ENCODE measurements at regions not wholly inside any gene's neighbourhood (a gene's known extent, or its start where the extent isn't known, plus 50 kb on each side); places are given as distances from the start of the nearest gene placed in this dataset.

DNA sequence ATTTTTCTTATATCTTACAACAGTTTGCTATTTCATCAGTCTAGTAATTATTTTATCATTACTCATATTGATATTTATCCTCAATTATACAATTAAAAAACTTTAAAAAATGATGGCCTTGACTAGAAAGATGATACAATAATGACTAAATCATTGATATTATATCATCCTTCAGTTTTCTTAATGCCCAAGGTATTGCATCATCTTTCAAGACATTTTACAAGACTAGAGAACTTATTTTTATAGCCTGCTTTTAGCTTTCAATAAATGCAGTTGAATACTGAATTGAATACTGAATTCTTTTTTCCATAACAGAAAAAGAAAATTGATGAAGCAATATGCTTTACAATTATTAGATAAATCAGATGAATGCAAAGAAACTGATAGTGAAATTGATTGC, 886.5 kb upstream of the LRRC4C start:
- TF ChIP-seq, protein P1, sequence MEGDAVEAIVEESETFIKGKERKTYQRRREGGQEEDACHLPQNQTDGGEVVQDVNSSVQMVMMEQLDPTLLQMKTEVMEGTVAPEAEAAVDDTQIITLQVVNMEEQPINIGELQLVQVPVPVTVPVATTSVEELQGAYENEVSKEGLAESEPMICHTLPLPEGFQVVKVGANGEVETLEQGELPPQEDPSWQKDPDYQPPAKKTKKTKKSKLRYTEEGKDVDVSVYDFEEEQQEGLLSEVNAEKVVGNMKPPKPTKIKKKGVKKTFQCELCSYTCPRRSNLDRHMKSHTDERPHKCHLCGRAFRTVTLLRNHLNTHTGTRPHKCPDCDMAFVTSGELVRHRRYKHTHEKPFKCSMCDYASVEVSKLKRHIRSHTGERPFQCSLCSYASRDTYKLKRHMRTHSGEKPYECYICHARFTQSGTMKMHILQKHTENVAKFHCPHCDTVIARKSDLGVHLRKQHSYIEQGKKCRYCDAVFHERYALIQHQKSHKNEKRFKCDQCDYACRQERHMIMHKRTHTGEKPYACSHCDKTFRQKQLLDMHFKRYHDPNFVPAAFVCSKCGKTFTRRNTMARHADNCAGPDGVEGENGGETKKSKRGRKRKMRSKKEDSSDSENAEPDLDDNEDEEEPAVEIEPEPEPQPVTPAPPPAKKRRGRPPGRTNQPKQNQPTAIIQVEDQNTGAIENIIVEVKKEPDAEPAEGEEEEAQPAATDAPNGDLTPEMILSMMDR (IDR thresholded peaks at IDR 0.05; ENCODE audit: insufficient read depth, low read length), result no peak
- no peak for TF ChIP-seq GABPA (IDR thresholded peaks at IDR 0.05; ENCODE audit: low read depth)
